ENCODE measurements at regions not wholly inside any gene's neighbourhood (a gene's known extent, or its start where the extent isn't known, plus 50 kb on each side); places are given as distances from the start of the nearest gene placed in this dataset.

GRCh38 chr16:55222486-55222885 lies 101.5 kb upstream of the IRX6 start:
- intact Hi-C loops (cut with micrococcal nuclease; ENCODE audit: unreplicated experiment) = no loop called here
- Mint-ChIP-seq H3K4me3 (ENCODE audit: low read depth, unreplicated experiment) (no peak overlapping the region), H3K36me3 (ENCODE audit: insufficient read depth, unreplicated experiment) (no peaks in the 10 kb centered on the region), H3K27ac (ENCODE audit: unreplicated experiment) (no peak overlapping the region), H3K9me3 (ENCODE audit: low read depth, unreplicated experiment) (peaks cover 6% of the 10 kb centered on the region), H3K4me1 (ENCODE audit: low read depth, unreplicated experiment) (no peaks in the 10 kb centered on the region), H3K27me3 (ENCODE audit: unreplicated experiment) (peaks cover 33% of the 10 kb centered on the region)
- CTCF ChIA-PET = no interaction called here
- no peak for DNase-seq
- no TSS peak for BruUV-seq (replicated peaks)
- TF ChIP-seq CTCF (IDR thresholded peaks at IDR 0.05; ENCODE audit: unreplicated experiment) = no peak

DNA sequence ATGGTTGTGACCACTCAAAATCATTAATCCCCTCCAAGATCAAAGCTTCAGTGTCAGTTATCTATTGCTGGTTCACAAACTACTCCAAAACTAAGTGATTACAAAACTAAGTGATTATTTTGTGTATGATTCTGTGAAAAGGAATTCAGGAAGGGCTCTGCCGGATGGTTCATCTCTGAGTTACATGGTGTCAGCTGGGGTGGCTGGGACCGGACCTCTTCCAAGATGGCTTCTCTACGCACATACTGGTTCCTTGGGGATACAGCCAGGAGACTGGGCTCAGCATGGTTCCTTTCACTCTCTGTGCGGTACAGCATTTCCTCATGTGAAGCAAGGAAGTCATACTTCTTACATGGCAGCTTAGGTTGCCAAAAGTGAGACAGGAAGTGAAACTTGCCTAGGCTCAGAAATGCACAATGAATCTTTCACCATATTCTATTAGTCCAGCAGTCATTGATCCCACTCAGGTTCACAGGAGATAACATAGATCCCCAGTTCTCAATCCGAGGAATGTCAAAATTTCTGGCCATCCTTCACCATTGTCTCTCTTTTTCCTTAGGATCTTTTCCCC lies 97.9 kb upstream of the IRX6 start:
- Mint-ChIP-seq H3K9me3 (ENCODE audit: low read depth, unreplicated experiment) (peaks cover 6% of the 10 kb centered on the region), H3K4me1 (ENCODE audit: low read depth, unreplicated experiment) (no peaks in the 10 kb centered on the region), H3K27ac (ENCODE audit: unreplicated experiment) (no peak overlapping the region), H3K4me3 (ENCODE audit: low read depth, unreplicated experiment) (no peak overlapping the region), H3K27me3 (ENCODE audit: unreplicated experiment) (peaks cover 24% of the 10 kb centered on the region), H3K36me3 (ENCODE audit: insufficient read depth, unreplicated experiment) (no peaks in the 10 kb centered on the region)
- BruUV-seq (replicated peaks) = no TSS peak
- no peak for DNase-seq
- intact Hi-C loops (cut with micrococcal nuclease; ENCODE audit: unreplicated experiment) = no loop called here
- CTCF ChIA-PET = no interaction called here
- TF ChIP-seq CTCF (IDR thresholded peaks at IDR 0.05; ENCODE audit: unreplicated experiment) = no peak

- Mint-ChIP-seq H3K4me1 (ENCODE audit: low read depth, unreplicated experiment) (no peaks in the 10 kb centered on the region), H3K4me3 (ENCODE audit: low read depth, unreplicated experiment) (no peak overlapping the region), H3K9me3 (ENCODE audit: low read depth, unreplicated experiment) (peaks cover 7% of the 10 kb centered on the region), H3K27me3 (ENCODE audit: unreplicated experiment) (peaks cover 14% of the 10 kb centered on the region), H3K36me3 (ENCODE audit: insufficient read depth, unreplicated experiment) (no peaks in the 10 kb centered on the region), H3K27ac (ENCODE audit: unreplicated experiment) (no peak overlapping the region)
- TF ChIP-seq CTCF (IDR thresholded peaks at IDR 0.05; ENCODE audit: unreplicated experiment) = no peak
- CTCF ChIA-PET = no interaction called here
- BruUV-seq (replicated peaks) = no TSS peak
- no peak for DNase-seq
- intact Hi-C loops (cut with micrococcal nuclease; ENCODE audit: unreplicated experiment) = no loop called here
Observed at GRCh38 chr16:55232822-55233221, 91.2 kb upstream of the IRX6 start.

DNA sequence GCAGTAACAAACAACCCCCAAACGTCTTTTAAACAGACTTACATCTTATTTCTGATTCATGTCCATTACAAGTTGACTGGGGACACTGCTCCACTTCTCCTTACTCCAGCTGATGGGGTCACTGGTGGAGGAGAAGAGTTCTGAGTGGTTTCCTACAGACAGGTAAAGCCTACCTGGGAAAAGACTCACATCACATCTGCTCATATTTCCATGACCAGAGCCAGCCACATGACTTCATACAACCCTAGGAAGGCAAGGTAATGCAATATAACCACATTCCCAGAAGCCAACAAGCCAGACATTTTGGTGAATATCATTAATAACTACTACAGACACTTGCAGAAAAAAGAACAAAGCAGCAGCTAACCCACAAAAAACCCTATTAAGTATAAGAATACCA lies 90.5 kb upstream of the IRX6 start:
- H3K36me3 Mint-ChIP-seq (ENCODE audit: insufficient read depth, unreplicated experiment) = no peaks in the 10 kb centered on the region
- no peak overlapping the region for H3K4me3 Mint-ChIP-seq (ENCODE audit: low read depth, unreplicated experiment)
- no peaks in the 10 kb centered on the region for H3K4me1 Mint-ChIP-seq (ENCODE audit: low read depth, unreplicated experiment)
- CTCF ChIA-PET = no interaction called here
- intact Hi-C loops (cut with micrococcal nuclease; ENCODE audit: unreplicated experiment) = no loop called here
- BruUV-seq (replicated peaks) = no TSS peak
- no peak for DNase-seq
- H3K27ac Mint-ChIP-seq (ENCODE audit: unreplicated experiment) = no peak overlapping the region
- TF ChIP-seq CTCF (IDR thresholded peaks at IDR 0.05; ENCODE audit: unreplicated experiment) = no peak
- H3K27me3 Mint-ChIP-seq (ENCODE audit: unreplicated experiment) = peaks cover 14% of the 10 kb centered on the region
- H3K9me3 Mint-ChIP-seq (ENCODE audit: low read depth, unreplicated experiment) = peaks cover 7% of the 10 kb centered on the region
